Stimulated activated CD8-positive, alpha-beta memory T cell treated with anti-CD3 and anti-CD28 coated beads, Interleukin-15, amount 100 ng/mL, for 24 hours (primary cell): ENCODE measurements at regions not wholly inside any gene's neighbourhood (a gene's known extent, or its start where the extent isn't known, plus 50 kb on each side); places are given as distances from the start of the nearest gene placed in this dataset.
"Not testable (repeated sequence)": the region's sequence is repeated elsewhere in the genome, so short reads cannot be mapped to it uniquely, and the experiment has no call there.

Experiments used
- DNase-seq: peaks from one replicate; pipeline ENCODE4 v3.0.0-alpha.2; 2020; ENCODE audit warnings: low read depth

DNA sequence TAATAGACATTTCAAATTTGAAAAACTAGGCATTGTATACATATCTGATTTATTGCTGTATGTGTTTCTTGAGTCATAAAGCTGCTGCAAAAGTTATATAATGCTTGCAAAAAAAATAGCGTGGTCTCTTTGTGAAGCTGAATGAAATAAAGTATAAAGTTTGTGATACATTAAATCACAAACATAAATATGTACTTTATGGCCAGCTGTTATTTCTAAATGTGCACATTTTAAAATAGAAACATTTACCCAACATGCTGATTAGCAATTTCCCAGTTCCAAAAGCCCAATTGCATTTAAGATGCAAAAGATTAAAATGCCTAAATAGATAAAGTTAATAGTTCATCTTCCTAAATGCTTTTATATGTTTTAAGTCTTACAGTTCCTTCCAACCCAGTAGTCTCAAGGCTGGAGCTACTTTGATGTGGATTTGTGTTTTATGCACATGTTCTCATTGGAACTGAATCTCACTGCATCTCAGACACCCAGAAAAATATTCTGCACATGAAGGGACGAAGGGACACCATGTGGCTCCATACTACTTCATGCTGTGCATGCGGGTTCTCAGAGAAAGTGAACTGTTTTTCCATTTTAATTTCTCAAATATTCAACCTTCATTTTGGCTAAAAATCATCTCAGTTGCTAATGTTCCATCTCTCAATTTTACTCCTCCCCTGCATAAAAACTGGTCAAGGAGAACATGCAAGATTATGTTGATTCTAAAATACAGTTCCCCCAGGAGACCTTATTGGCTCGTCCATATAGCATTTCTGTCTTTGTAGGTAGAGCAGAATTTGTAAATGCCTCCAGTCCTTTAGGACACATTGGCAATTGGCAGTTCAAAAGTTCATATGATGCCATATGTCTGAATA is 304.6 kb downstream of the MTX2 start:
- no peak for DNase-seq

DNA sequence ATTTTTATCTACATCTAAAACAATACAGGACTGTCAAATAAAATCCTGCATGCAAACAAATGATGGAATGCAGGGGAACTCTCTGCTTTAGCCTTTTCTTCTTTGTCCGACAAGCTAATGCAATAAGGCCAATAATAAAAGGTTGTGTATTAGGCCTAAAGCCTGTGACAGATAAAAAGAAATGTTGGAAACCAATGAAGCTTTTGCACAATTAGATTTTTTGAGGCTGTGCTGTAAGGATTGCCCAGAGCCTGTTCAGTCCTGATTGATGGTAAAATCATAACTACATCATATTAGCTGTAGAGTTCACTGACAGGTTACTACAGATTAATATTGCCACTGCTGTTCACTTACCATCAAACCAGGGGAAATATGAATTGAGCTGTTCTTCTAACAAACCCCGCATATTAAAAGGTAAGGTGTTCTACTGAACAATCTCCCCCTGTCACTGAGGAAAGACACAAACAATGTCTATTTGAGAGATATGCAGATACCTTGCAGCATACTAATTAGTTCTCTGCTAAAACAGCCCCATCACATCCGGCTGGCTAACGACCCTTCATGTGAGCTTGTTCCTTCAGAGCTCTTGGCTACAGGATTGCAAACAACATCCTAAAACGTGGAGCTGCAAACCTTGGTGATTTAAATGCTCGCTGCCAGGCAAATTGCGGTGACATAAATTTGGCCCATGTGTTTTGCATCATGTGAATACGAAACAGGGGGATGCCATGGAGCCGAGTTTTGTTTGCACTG is 305.4 kb downstream of the MTX2 start:
- no peak for DNase-seq

DNA sequence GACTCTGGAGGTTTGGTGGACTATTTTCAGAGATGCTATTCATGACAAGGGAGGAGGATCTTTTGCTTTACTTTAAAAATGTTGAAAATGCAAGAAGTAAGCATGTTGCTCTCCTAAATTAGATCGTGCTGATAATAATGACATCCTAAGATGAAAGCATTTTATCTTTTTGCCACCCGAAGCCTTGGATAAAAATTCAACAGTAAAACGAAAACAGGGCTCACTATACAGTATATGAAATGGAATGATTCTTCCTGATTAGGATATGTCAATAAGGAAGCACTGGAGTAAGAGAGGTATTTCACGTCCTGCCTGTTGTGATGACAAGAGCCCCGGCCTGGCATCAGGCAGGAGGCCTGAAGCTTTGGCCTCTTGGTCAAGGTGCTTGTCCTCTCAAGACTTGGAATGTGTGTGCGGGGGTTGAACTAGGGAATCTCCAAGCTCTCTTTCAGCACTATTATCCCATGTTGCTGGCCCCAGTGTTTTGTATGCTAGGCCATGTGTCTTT is 306.0 kb downstream of the MTX2 start:
- DNase-seq: no peak

DNA sequence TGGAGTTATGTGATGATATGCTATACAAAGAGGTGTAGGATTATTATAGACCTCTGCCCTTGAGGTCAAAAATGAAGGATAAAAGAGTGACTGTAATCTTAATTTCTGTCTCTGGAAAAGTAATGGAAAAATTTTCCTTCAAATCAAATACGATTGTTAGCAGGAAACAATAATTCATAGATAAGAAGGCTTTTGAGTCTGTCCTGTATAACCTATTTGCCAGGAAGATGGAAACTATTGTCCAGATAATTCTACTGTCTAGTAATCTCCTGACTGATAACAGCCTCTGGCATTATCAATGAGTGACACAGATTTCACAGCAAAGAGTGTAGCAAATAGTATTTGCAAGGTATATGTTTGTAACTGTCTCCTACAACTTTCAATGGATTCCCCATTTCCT is 307.8 kb downstream of the MTX2 start:
- no peak for DNase-seq

DNA sequence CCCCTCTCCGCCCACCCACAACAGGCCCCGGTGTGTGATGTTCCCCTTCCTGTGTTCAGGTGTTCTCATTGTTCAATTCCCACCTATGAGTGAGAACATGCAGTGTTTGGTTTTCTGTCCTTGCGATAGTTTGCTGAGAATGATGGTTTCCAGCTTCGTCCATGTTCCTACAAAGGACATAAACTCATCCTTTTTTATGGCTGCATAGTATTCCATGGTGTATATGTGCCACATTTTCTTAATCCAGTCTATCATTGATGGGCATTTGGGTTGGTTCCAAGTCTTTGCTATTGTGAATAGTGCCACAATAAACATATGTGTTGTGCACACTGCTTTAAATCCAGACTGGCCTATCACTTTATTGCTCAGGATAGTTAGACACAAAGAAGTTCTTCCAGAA is 309.1 kb downstream of the MTX2 start:
- not testable (repeated sequence) for DNase-seq

DNA sequence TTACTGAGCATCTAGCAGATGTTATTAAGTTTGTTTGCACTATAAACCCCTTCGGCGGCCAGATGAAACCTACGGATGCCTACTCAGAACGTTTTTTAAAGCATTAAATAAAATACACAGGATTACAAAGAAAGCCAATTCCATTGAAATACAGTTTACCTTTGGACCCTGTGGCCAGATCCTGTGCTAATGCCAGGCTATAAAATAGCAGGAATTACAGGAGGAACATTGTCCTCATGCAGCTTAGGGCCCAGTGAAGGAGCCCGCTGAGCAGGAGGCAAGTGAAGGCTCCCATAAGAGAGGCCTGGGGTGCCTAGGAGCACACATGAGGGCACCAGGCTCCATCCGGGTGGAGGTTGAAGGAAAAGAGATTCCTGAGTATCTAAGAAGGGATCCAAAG is 310.4 kb downstream of the MTX2 start:
- DNase-seq: no peak

DNA sequence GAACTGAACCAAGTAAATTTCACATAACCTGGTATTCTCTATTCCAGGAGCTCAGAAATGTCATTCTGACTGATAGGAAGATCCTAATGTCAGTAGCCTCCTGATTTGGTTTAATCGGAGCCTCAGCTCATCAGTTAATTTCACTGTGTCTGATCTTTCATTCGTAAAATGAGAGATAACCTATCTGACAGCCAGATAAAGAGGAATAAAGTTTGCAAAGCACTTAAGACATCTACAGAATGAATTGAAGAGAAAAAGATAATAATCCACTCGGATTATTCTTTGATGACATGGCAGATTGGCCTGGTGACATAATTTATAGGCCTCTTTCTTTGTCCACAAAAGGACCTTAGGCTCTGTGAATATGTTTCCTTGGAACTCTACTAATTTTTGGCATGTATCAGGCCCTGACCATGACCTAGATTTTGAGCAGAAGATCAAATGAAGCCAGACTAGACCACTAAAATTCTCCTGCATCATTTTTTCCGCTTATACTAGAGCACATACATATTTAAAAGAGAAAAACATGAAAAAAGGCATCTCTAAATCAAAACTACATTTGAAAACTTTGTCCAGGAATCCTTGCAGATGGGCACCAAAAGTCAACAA is 312.4 kb downstream of the MTX2 start:
- no peak for DNase-seq

DNA sequence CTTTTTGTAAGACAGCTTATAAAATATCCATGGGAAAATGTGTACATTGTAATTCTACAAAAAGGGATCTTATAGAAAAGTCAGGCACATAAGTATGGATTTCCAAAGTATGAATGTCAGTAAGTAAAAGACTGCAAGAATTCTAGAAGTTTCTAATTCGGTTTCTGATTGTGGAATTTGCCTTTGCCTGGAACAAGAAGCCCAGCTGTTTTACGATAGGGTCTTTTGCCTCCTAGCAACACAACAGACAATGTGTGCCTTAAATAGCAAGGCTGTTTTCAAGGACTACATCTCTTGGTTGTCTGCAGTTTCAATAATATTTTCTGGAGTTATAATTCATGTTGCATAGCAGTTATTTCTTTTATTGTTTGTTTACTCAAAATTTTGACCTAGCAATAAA is 312.9 kb downstream of the MTX2 start:
- no peak for DNase-seq

DNA sequence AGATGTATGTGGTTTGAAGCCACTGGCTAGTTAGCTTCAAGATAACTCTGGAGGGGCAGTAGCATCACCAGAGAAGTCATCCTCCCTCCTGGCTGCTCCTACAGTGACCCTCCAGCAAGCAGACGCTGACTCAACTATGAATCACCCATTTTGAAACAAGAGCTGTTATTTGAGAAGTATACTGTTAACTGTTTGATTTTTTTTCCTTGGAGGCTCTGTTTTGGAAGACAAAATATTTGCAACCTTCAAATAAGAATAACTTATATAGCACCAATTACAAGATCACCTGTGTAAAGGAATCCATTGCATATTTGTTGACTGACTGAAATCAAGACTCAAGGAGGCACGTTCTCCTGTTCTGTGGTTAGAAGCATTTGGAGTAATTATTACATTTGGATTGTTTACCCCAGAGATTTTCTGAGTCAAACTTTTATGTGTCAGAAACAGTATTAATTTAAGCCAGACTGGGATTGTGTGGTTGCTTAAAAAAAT is 313.8 kb downstream of the MTX2 start:
- no peak for DNase-seq

DNA sequence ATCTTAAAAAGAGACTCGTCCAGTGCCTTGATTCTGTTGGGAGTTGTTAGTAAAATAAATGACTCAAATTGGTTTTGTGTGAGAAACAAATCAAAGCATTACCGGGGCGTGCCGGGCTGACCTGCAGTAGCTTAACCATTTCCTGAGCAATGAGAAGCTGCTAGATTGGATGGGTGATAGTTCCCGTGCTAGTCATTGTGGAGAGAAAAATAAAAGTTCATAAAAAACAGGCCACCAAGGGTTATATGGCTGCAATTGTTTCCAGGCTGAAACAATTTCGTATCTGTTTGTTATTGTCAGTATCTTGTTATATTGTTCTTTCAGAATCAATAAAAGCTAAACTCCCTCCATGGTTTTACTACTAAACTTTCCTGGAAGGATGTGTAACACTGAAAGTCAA is 314.4 kb downstream of the MTX2 start:
- DNase-seq: no peak

DNA sequence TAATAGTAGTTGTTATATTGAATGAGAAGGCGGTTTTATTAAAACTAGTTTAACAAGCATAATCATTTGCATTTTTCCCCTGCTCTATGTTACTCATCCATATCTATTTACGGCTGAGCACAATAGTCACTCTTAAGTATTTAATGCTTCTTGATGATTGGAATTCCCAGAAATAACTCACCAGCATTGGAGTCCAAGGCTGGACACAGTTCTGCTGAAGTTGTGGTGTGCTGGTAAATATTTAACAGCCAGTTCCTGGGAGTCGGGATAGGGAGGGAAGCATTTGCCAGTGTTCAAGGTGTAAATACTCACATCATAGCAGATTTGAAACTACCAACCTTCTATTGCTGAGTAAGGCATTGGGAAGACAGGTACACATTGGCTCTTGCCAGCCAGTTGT is 315.1 kb downstream of the MTX2 start:
- no peak for DNase-seq

DNA sequence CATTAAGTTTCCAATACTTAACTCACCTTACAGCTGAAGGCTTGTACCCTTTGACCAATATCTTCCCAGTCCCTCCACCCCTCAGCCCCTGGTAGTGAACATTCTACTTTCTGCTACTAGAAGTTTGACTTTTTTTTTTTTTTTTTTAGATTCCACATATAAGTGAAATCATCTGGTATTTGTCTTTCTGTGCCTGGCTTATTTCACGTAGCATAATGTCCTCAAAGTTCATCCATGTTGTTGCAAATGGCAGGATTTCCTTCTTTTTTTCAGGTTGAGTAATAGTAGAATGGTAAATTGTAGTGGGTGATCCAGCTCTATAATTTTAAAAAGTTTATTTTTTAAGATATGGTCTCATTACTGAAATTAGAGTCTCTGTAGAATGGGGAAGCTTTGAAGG is 316.0 kb downstream of the MTX2 start:
- DNase-seq: no peak

DNA sequence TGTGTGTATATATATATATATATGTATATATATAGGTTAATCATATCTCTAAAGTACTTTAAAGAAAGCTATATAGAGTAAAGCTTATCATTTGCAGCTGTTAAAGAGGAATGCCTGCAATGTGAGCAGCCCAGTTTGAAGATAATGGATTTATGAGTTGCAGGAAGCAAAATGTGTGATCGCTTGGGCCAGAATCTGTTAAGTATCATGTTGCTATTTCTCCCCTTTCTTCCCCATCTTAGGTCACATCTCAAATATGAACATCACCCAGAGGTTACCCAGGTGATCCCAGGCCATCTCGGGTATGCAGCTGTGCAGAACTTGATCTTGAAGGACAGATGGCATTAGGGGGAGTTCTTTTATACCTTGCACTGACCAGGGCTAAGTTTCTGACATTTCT is 316.5 kb downstream of the MTX2 start:
- DNase-seq: no peak

DNA sequence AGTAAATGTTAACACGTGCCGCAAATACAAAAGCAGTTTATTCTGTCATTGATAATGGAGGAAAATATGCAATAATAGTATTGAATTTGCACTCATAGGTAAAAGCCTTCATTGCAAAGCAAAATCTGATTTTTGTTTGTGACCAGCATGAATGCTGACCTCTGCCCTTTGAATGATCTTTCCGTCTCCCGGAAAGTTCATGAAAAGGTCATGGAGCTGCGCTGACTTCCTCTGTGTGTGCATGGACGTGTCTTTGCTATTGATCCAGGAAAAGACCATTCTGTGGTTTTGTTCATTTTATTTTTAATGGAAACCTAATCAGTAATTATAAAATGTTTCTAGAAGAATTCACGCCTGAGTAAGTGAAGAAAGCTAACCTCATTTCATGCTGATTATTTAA is 320.0 kb downstream of the MTX2 start:
- no peak for DNase-seq

DNA sequence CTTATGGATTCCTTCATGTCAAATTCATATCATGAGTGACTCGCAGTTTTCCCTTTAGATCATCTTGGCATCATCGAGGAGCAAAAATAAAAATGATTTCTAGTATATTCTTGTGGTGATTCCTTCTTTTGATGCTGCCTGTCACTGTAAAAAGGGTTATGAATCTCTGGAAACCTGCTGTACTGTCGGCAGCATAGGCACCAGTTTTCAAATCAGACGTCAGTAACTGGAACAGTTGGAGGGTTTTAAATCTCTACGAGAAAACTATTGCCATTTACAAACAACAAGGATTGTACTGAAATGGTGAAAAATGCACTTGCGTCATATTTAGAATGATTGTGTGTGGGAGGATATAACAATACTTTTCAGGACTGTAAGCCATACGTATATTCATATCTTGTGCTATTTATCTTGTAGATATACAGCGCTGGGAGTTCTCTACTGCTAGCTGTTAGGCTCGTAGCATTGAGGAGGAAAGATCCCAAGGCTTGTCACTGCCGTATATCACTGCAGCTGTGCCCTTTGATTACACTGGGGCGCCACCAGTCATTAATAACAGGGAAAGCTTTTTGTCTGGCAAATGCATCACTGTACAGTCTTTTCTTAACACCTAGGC is 320.7 kb downstream of the MTX2 start:
- DNase-seq: no peak

DNA sequence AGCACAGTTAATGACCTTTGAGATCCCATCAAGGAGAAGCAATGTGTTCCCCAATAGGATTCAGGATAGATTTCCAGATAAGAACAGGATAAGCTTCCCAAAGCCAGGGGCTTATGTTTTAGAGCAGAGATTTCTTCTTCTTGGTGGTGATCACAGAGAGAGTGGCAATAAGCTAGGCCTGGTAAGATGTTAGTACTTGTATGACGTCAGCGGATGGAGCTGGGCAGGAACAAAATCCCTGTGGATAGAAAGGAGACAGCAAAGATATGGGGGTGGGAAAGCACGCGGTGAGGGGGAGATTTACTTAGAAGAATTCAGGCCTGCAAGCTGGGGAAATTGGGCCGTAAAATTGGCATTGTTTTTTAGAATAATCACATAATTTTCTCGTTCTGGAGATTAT is 323.0 kb downstream of the MTX2 start:
- DNase-seq: no peak

DNA sequence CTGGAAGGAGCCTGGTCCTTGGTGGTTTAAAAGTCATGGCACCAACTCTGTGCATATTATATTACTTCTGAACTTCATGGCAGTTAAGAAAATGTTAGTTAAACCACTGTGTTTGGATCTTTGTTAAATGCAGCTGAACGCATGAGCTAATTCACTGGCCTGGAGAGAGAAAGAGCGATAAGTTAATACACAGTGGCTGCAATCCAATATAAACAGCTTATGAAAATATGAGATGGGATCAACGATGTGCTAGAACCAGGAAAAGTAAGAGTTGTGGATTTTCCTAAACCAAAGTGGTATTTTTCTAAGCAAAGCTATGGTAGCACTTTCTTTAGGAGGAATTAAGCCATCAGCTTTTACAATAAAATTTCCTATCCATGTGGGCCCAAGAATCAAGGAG is 326.7 kb downstream of the MTX2 start:
- DNase-seq: no peak

DNA sequence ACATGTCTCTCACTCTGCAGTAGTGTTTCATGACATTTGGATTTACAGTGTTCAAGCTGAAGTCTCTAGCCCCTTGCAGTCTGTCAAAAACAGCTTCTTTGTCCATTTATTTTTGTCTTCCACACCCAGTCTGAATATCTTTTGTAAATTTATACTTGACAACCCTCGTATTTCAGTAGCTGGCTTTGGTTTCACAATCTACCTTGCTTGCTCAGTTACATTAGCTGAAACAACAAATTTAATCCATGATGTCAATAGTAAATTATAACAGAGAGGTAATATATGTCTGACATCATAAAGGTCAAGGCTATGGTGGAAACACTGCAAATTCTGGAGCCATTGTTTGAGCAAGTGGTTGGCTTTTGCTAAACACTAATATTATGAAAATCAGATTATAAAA is 328.7 kb downstream of the MTX2 start:
- no peak for DNase-seq

DNA sequence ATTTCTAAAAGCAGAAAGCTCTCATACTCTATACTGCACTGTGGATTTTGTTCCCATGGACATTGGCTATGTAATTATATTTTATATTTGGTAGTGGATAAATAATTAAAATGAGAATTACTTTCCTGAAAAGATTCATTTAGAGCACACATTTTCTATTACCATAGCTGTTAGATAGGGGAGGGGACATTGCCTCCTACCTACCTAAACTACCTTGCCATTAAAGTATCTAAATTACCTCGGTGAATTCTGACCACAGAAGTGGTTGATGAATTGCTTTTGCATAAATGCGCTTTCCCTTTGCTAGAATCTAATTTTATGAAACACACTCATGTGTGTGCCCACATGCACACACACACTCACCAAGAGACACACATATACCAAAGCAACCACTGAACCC is 329.1 kb downstream of the MTX2 start:
- no peak for DNase-seq

DNA sequence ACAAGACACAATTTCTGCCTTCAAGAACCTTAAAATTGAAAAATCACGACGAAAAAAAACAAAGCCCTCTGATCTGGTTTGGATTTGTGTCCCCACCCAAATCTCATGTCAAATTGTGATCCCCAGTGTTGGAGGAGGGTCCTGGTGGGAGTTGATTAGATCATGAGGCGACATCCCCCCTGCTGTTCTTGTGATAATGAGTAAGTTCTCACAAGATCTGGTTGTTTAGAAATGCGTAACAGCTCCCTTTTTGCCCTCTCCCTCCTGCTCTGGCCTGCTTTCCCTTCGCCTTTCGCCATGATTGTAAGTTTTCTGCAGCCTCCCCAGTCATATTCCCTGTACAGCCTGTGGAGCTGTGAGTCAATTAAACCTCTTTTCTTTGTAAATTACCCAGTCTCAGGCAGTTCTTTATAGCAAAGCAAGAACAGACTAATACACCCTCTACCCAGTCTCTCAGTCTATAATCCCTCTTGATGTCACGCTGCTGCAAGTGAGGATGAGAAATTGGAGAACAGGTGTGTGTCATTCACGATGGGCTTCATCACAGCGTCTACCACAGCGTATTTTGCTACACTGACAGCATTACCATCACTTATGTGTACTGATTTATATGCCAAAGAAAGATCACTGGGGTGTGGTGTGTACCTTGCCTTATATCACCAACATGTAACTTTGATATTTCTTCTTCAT is 330.7 kb downstream of the MTX2 start:
- no peak for DNase-seq

DNA sequence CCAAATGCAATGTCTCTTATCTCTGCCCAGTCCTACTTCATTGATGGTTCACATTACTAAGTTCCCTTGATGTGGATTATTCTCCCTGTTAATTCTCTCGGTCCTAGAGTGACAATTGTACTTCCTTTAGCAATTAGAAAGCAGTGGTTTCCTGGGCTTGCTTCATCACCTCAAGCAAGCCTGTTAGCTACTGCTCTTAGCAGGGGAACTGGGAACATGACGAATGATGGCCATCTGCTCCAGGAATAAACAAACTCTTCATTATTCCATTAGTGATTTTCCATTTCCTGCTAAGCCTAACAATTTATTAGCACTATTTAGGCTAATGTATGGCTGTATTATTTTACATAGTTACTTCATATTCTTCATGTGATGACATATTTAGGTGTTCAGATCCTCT is 331.8 kb downstream of the MTX2 start:
- no peak for DNase-seq

DNA sequence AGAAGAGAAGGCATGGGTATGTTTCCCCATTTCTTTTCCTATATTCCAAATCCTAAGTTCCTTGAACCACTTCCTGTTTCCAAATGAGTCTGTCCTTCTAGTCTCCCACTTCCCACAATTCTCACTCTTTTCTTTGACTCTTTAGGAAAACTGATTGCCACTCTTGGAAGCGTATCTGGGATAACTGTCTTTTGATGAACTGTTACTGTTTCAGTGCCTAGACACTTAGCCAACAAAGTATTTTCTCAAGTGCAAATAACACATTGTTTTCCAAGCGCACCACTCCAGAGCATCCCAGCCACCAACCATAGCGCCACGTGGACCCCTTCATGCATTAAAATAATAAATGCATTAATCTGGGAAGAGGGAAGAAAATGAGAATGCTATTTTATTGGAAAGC is 342.8 kb downstream of the MTX2 start:
- no peak for DNase-seq
